GM12865 (cell line): ENCODE measurements at regions not wholly inside any gene's neighbourhood (a gene's known extent, or its start where the extent isn't known, plus 50 kb on each side); places are given as distances from the start of the nearest gene placed in this dataset.

ENCODE experiments used
- DNase-seq: peaks from one replicate; pipeline ENCODE4 v3.0.0; 2010; ENCODE audit warnings: low read depth
- H3K4me3 ChIP-seq: 2 replicates; pipeline ENCODE4 v1.5.1; 2011; ENCODE audit warnings: mild to moderate bottlenecking, low read depth, low read length, control low read depth
- CTCF ChIP-seq: IDR thresholded peaks from 2 replicates; pipeline ENCODE4 v1.5.1; 2011; ENCODE audit warnings: low read length, control low read depth, low read depth, inconsistent platforms; ENCODE audit not compliant: insufficient read depth; ENCODE audit errors: missing control alignments

- no peak overlapping the region for H3K4me3 ChIP-seq
- TF ChIP-seq CTCF, result no peak
- DNase-seq, result no peak
Measured at GRCh38 chrX:26606971-26607370, 391.0 kb downstream of the MAGEB5 start.

DNA sequence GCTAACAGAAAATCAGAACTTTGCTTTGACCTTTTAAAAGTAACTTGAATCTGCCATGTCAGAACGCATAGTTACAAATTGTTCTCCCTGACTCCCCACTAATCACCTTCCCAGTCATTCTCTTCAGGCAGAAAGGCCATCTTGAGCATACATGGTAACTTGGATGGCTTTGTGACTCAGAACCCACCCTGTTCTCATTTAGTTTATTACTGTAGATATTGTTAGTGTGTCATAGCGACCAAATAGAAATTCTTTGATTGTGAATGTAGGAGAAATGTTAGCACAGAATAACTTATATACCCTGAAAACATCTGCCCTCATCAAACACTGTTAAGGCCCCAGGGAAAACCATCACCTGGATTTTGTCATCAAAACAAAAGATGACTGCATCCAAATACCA, 382.0 kb downstream of the MAGEB5 start:
- H3K4me3 ChIP-seq, result no peak overlapping the region
- no peak for TF ChIP-seq CTCF
- no peak for DNase-seq

GRCh38 chrX:26590849-26591248, 374.9 kb downstream of the MAGEB5 start:
- H3K4me3 ChIP-seq, result no peak overlapping the region
- no peak for TF ChIP-seq CTCF
- DNase-seq, result no peak

- H3K4me3 ChIP-seq, result no peak overlapping the region
- no peak for TF ChIP-seq CTCF
- no peak for DNase-seq
Measured at GRCh38 chrX:26586570-26586969, 370.6 kb downstream of the MAGEB5 start.

GRCh38 chrX:26581091-26581490, 365.1 kb downstream of the MAGEB5 start:
- H3K4me3 ChIP-seq, result no peak overlapping the region
- TF ChIP-seq CTCF, result no peak
- DNase-seq, result no peak

GRCh38 chrX:26580021-26580420, 364.1 kb downstream of the MAGEB5 start:
- no peak for TF ChIP-seq CTCF
- no peak for DNase-seq
- H3K4me3 ChIP-seq, result no peak overlapping the region

DNA sequence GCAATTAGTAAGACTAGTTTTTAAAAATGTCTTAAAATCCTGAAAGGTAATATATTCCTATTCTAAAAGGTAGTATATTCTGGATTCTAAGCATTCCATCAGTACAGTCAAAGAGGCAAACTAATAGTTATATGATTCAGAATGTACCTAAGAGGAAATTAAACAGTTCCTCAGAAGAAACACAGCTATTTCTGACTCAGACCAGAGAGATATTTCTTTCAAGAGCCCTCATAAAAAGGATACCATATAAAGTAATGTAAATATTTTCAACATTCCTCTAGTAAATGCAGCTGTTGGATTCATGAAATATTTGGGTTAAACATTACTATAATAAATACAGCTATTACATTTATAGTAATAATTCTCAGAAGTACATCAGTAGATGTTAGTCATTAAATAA, 358.3 kb downstream of the MAGEB5 start:
- TF ChIP-seq CTCF, result no peak
- no peak for DNase-seq
- H3K4me3 ChIP-seq, result no peak overlapping the region
